ENCODE measurements at regions not wholly inside any gene's neighbourhood (a gene's known extent, or its start where the extent isn't known, plus 50 kb on each side); places are given as distances from the start of the nearest gene placed in this dataset.

GRCh38 chr19:28463493-28464053 is 749.4 kb downstream of the UQCRFS1 start:
- H3K27me3 ChIP-seq (ENCODE audit: control insufficient read depth in 2 of 2, insufficient read depth in 2 of 2, low read length in 2 of 2): no peaks in the 10 kb centered on the region
- intact Hi-C loops (cut with micrococcal nuclease) (no loop called here), dilution Hi-C loops (cut with MboI; ENCODE audit: extremely low pct_ligation_motif_present, low sequenced_read_pairs) (no loop called here)
- DNase-seq (ENCODE audit: low read depth, low spot score) (no peak), FAIRE-seq (no peak)
- no peaks in the 10 kb centered on the region for H3K9me3 ChIP-seq (replicated peaks; ENCODE audit: control insufficient read depth, insufficient read depth, low read length)
- no peaks in the 10 kb centered on the region for H3K9me1 ChIP-seq (replicated peaks; ENCODE audit: control insufficient read depth, extremely low read depth, insufficient read depth, low read length)
- H3K36me3 ChIP-seq (ENCODE audit: control insufficient read depth in 2 of 2, extremely low read depth in 1 of 2, insufficient read depth in 2 of 2, low read length in 2 of 2): no peaks in the 10 kb centered on the region
- H4K20me1 ChIP-seq (replicated peaks; ENCODE audit: control insufficient read depth, extremely low read depth, insufficient read depth, low read length): no peaks in the 10 kb centered on the region
- ChIA-PET CTCF (no interaction called here), POLR2A (no interaction called here)
- no peaks in the 10 kb centered on the region for H3K4me1 ChIP-seq (ENCODE audit: control insufficient read depth, extremely low read depth, insufficient read depth, low read length)
- H3K79me2 ChIP-seq (ENCODE audit: control insufficient read depth, insufficient read depth, low read length): no peaks in the 10 kb centered on the region
- no peak overlapping the region for H3K27ac ChIP-seq (ENCODE audit: insufficient read depth, low read depth, low read length)
- TF ChIP-seq GATA2 (IDR thresholded peaks at IDR 0.05; ENCODE audit: insufficient read depth, insufficient read length, low read depth, low read length): no peak
- no peak for TF ChIP-seq FOS (IDR thresholded peaks at IDR 0.05; ENCODE audit: borderline replicate concordance, insufficient read depth, low read length)
- no peak for TF ChIP-seq POLR2AphosphoS5 (IDR thresholded peaks at IDR 0.05; ENCODE audit: insufficient read depth, low read depth, low read length)
- no peak for TF ChIP-seq EZH2 (IDR thresholded peaks at IDR 0.05; ENCODE audit: borderline replicate concordance, low read depth, low read length, severe bottlenecking)
- TF ChIP-seq JUN (IDR thresholded peaks at IDR 0.05; ENCODE audit: borderline replicate concordance, insufficient read depth, insufficient read length, low read depth): no peak
- TF ChIP-seq CTCF (IDR thresholded peaks at IDR 0.05; ENCODE audit: extremely low read depth in 1 of 2, insufficient read depth in 1 of 2, low read depth in 1 of 2, low read length in 2 of 2): no peak
- no peak for TF ChIP-seq MAX (IDR thresholded peaks at IDR 0.05; ENCODE audit: insufficient read depth, insufficient read length)
- no peak for TF ChIP-seq MYC (IDR thresholded peaks at IDR 0.05; ENCODE audit: low read depth, low read length)
- TF ChIP-seq POLR2A (IDR thresholded peaks at IDR 0.05; ENCODE audit: low read depth, low read length): no peak
- H3K4me2 ChIP-seq (ENCODE audit: insufficient read depth, low read length): no peak overlapping the region
- no peak overlapping the region for H3K9ac ChIP-seq (replicated peaks; ENCODE audit: extremely low read depth, insufficient read depth, low read length)
- no TSS peak for BruUV-seq (replicated peaks)
- no peak overlapping the region for H3K4me3 ChIP-seq (replicated peaks in 1 of 3; ENCODE audit: insufficient read depth in 1 of 3, low read depth in 1 of 3, low read length in 3 of 3)
- H2AFZ ChIP-seq (ENCODE audit: low read depth, low read length): no peak overlapping the region

Measured in endothelial cell of umbilical vein (primary cell).